ENCODE measurements at regions not wholly inside any gene's neighbourhood (a gene's known extent, or its start where the extent isn't known, plus 50 kb on each side); places are given as distances from the start of the nearest gene placed in this dataset.

- Mint-ChIP-seq H3K4me1 (no peaks in the 10 kb centered on the region), H3K27me3 (peaks cover 15% of the 10 kb centered on the region), H3K9me3 (ENCODE audit: insufficient read depth) (no peaks in the 10 kb centered on the region), H3K4me3 (no peak overlapping the region), H3K27ac (no peak overlapping the region)
- TF ChIP-seq EZH2 (IDR thresholded peaks at IDR 0.05; ENCODE audit: borderline replicate concordance, insufficient read depth, low read depth, low read length, poor library complexity, severe bottlenecking): no peak
- TF ChIP-seq CTCF (IDR thresholded peaks at IDR 0.05): no peak
- intact Hi-C loops (cut with micrococcal nuclease): no loop called here
- no peaks in the 10 kb centered on the region for H3K79me2 ChIP-seq (ENCODE audit: control insufficient read depth, insufficient read depth, low read length)
- H2AFZ ChIP-seq (ENCODE audit: insufficient read depth, low read depth, low read length, poor library complexity, severe bottlenecking): no peak overlapping the region
- no peaks in the 10 kb centered on the region for H4K20me1 ChIP-seq (ENCODE audit: control insufficient read depth, insufficient read depth, low read length, poor library complexity, severe bottlenecking)
- ChIA-PET POLR2A (no interaction called here), CTCF (no interaction called here)
- DNase-seq: no peak
- H3K27me3 ChIP-seq (replicated peaks in 1 of 4; ENCODE audit: control extremely low read depth in 1 of 4, control insufficient read depth in 3 of 4, insufficient read depth in 4 of 4, low read length in 3 of 4): peaks cover 0 to 10% (median 4%) of the 10 kb centered on the region in 4 experiments
- H3K27ac ChIP-seq (ENCODE audit: low read length in 2 of 2): no peak overlapping the region
- H3K4me3 ChIP-seq (ENCODE audit: control extremely low read depth in 1 of 5, extremely low read depth in 1 of 5, insufficient read depth in 1 of 5, low read depth in 2 of 5, low read length in 4 of 5): no peak overlapping the region
- no peaks in the 10 kb centered on the region for H3K36me3 ChIP-seq (replicated peaks in 1 of 2; ENCODE audit: control extremely low read depth in 1 of 2, control insufficient read depth in 1 of 2, extremely low read depth in 1 of 2, insufficient read depth in 2 of 2, low read length in 1 of 2)
- no peaks in the 10 kb centered on the region for H3K9me3 ChIP-seq (ENCODE audit: control extremely low read depth in 1 of 3, control insufficient read depth in 2 of 3, insufficient read depth in 1 of 3, low read length in 2 of 3)
- WGBS (ENCODE audit: insufficient coverage): 91% methylated on average over 9 of the region's 9 CpGs
- ATAC-seq (ENCODE audit: low read depth): no peak
- H3K4me2 ChIP-seq (replicated peaks; ENCODE audit: low read depth, low read length, poor library complexity, severe bottlenecking): no peak overlapping the region
- H3K4me1 ChIP-seq (ENCODE audit: control insufficient read depth in 2 of 2, insufficient read depth in 2 of 2, low read length in 2 of 2): no peaks in the 10 kb centered on the region
- no peak overlapping the region for H3K9ac ChIP-seq (ENCODE audit: low read length)
Measured at GRCh38 chr5:171627936-171628632, 157.5 kb upstream of the SMIM23 start.

GRCh38 chr5:171628633-171628974 is 157.0 kb upstream of the SMIM23 start:
- DNase-seq: no peak
- H3K4me3 ChIP-seq (ENCODE audit: control extremely low read depth in 1 of 5, extremely low read depth in 1 of 5, insufficient read depth in 1 of 5, low read depth in 2 of 5, low read length in 4 of 5): no peak overlapping the region
- no peaks in the 10 kb centered on the region for H3K79me2 ChIP-seq (ENCODE audit: control insufficient read depth, insufficient read depth, low read length)
- no peak overlapping the region for H3K4me2 ChIP-seq (replicated peaks; ENCODE audit: low read depth, low read length, poor library complexity, severe bottlenecking)
- H3K36me3 ChIP-seq (replicated peaks in 1 of 2; ENCODE audit: control extremely low read depth in 1 of 2, control insufficient read depth in 1 of 2, extremely low read depth in 1 of 2, insufficient read depth in 2 of 2, low read length in 1 of 2): no peaks in the 10 kb centered on the region
- peaks cover 0 to 10% (median 4%) of the 10 kb centered on the region in 4 experiments for H3K27me3 ChIP-seq (replicated peaks in 1 of 4; ENCODE audit: control extremely low read depth in 1 of 4, control insufficient read depth in 3 of 4, insufficient read depth in 4 of 4, low read length in 3 of 4)
- no peak overlapping the region for H2AFZ ChIP-seq (ENCODE audit: insufficient read depth, low read depth, low read length, poor library complexity, severe bottlenecking)
- H3K27ac Mint-ChIP-seq: no peak overlapping the region
- H3K4me1 ChIP-seq (ENCODE audit: control insufficient read depth in 2 of 2, insufficient read depth in 2 of 2, low read length in 2 of 2): peaks cover under 1 to 1% of the 10 kb centered on the region in 2 donors
- H3K9me3 Mint-ChIP-seq (ENCODE audit: insufficient read depth): no peaks in the 10 kb centered on the region
- ATAC-seq (ENCODE audit: low read depth): no peak
- intact Hi-C loops (cut with micrococcal nuclease): no loop called here
- H3K4me1 Mint-ChIP-seq: peaks cover 1% of the 10 kb centered on the region
- POLR2A ChIA-PET: no interaction called here
- no peak overlapping the region for H3K27ac ChIP-seq (ENCODE audit: low read length in 2 of 2)
- no peaks in the 10 kb centered on the region for H4K20me1 ChIP-seq (ENCODE audit: control insufficient read depth, insufficient read depth, low read length, poor library complexity, severe bottlenecking)
- H3K9me3 ChIP-seq (ENCODE audit: control extremely low read depth in 1 of 3, control insufficient read depth in 2 of 3, insufficient read depth in 1 of 3, low read length in 2 of 3): no peaks in the 10 kb centered on the region
- CTCF ChIA-PET: no interaction called here
- H3K9ac ChIP-seq (ENCODE audit: low read length): no peak overlapping the region
- TF ChIP-seq EZH2 (IDR thresholded peaks at IDR 0.05; ENCODE audit: borderline replicate concordance, insufficient read depth, low read depth, low read length, poor library complexity, severe bottlenecking) (no peak), CTCF (IDR thresholded peaks at IDR 0.05) (no peak)
- H3K4me3 Mint-ChIP-seq: no peak overlapping the region
- WGBS (ENCODE audit: insufficient coverage): 74% methylated on average over 4 of the region's 6 CpGs
- peaks cover 15% of the 10 kb centered on the region for H3K27me3 Mint-ChIP-seq
